ENCODE measurements at regions not wholly inside any gene's neighbourhood (a gene's known extent, or its start where the extent isn't known, plus 50 kb on each side); places are given as distances from the start of the nearest gene placed in this dataset.
A peak's percentile ranks its signal among the peaks of the same experiment; 100 is the strongest.

DNA sequence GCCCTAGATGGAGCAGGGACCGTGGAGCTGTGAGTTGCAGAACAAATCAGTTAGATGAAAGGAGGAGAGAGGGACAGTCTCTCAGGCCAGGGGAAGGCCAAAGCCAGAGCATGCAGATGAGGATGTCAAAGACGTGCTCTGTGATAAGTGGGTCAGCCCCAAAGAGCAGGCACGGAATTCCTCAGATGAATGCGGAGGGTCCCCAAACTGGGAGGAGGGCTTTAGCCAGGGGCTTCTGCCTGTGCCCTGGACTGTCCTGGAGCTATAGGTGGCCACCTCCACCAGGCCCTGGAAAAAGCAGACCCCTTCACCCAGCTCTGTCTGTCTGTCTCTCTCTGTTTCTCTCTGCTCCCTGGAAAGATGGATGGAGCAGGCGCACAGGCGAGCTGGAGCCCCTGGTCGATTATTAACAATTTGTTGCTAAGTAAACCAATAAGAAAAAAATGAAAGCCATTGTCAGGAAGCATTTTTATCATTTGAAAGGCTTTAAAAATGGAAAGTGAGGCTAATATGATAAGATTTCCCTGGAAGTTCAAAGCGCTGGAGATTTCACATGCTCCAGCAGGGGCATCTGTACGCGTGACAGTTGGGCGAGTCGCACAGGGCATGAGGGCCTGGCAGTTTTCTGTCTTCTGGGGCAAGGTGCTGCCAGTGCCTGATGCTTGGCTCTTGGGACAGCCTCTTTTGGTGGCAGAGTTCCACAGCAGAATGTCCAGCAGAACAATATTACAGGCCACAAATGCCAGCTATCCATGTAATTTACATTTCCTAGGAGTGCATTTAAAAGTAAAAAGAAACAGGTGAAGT lies 241.0 kb downstream of the GLI2 start:
- no peak for DNase-seq (ENCODE audit: low read depth)

DNA sequence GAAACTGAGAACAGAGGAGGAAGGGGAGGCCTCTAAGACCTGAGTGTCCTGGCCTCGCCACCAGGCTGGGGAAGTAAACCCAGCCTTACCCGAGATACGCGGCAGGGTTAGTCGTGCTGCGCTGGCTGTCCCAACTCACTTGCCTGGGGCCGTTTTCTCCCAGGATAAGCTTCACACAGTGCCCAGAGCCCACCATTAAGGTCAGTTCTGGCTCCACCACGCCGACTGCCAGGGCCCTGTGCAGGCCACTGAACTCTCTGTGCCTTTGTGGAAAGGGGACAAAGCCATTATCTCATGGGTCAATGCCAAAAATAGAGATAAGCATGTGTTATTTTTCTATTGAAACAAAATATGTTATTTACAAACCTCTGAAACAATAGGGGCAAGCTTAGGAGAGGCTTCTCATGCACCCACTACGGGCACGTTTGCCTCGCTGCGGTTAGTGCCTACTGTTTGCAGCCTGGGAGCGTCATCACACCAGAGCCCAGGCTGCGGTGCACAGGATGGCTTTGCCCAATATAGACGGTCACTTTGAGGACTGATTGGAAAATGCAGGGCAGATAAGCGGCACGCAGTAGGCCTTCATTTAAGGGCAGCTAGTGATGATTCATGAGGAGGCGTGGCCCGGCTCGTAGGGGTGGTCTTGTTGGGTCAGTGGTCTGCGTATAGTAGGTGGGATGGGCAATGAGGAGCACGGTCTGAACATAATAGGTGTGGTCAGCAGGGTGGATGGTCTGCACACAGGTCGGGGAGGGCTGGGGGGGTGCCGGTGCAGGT lies 242.1 kb downstream of the GLI2 start:
- DNase-seq (ENCODE audit: low read depth): no peak

GRCh38 chr2:120978359-120979050 lies 242.8 kb downstream of the GLI2 start:
- no peak for DNase-seq (ENCODE audit: low read depth)

GRCh38 chr2:120979398-120979797 lies 243.7 kb downstream of the GLI2 start:
- DNase-seq (ENCODE audit: low read depth): no peak

DNA sequence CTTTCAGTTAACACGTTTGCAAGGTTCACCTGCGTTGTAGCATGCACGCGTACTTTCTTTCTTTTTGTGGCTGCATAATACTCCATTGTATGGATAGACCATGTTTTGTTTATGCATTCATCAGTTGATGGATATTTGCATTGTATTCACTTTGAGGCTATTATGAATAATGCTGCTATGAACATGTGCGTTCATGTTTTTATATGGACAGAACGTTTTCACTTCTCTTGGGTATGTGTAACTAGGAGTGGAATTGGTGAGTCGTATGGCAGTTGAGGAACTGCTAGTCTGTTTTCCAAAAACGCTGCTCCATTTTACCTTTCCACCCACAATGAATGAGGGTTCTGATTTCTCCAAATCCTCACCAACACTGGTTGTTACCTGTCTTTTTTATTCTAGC lies 244.3 kb downstream of the GLI2 start:
- no peak for DNase-seq (ENCODE audit: low read depth)

GRCh38 chr2:120981443-120981842 lies 245.8 kb downstream of the GLI2 start:
- DNase-seq (ENCODE audit: low read depth): no peak

DNA sequence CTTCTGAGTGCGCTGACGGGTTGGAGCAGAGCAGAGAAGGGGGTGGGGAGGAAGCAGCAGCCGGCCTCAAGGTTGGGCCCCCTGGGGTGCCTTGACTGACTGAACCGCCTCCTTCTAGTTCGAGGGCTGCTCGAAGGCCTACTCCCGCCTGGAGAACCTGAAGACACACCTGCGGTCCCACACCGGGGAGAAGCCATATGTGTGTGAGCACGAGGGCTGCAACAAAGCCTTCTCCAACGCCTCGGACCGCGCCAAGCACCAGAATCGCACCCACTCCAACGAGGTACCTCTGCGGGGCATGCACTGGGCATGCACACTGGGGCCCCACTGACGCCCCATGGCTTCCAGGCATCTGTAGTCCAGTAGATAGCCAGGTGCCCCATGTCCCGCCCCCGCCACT lies 246.9 kb downstream of the GLI2 start:
- no peak for DNase-seq (ENCODE audit: low read depth)

DNA sequence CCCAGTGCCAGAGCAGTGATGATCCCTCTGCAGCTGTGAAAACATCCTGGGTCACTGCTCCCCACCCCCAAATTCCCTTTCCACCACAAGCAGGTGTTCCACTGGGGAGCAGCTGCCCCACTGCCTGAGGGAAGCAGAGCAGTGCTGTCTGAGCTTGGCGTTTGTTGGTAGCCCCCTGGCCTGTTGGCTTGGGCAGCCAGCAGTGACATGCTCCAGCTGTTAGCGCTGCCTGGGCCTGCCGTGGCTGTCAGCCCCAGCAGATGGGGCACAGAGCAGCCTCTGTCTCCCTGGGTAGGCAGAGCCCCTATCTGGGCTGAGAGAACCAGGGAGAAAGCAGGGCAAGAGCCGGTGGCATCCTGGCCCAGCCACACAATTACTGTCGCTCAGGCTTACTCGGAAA lies 247.7 kb downstream of the GLI2 start:
- DNase-seq (ENCODE audit: low read depth): no peak

GRCh38 chr2:120984046-120984445 lies 248.4 kb downstream of the GLI2 start:
- DNase-seq (ENCODE audit: low read depth): no peak

DNA sequence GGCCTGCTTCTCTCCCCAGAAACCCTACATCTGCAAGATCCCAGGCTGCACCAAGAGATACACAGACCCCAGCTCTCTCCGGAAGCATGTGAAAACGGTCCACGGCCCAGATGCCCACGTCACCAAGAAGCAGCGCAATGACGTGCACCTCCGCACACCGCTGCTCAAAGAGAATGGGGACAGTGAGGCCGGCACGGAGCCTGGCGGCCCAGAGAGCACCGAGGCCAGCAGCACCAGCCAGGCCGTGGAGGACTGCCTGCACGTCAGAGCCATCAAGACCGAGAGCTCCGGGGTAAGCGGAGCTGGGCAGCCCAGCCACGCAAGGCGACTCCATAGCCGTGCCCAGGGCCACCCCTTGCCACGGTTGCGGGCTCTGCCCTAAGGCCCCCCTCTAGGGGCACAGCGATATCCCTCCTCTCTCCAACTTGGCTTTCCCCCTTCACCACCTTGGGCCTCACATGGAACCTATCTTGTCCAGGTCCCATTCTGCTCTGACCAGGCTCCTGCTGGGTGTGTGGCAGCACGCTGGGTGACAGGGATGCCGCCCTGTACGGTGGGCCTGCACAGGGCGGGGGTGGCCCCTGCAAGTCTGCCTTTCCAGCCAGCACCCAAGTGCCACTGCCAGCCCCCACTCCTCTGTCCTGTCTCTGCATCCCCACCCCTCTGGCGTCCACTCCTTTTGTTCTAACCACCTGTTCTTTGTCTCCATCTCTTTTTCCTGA lies 248.9 kb downstream of the GLI2 start:
- DNase-seq (ENCODE audit: low read depth): no peak

DNA sequence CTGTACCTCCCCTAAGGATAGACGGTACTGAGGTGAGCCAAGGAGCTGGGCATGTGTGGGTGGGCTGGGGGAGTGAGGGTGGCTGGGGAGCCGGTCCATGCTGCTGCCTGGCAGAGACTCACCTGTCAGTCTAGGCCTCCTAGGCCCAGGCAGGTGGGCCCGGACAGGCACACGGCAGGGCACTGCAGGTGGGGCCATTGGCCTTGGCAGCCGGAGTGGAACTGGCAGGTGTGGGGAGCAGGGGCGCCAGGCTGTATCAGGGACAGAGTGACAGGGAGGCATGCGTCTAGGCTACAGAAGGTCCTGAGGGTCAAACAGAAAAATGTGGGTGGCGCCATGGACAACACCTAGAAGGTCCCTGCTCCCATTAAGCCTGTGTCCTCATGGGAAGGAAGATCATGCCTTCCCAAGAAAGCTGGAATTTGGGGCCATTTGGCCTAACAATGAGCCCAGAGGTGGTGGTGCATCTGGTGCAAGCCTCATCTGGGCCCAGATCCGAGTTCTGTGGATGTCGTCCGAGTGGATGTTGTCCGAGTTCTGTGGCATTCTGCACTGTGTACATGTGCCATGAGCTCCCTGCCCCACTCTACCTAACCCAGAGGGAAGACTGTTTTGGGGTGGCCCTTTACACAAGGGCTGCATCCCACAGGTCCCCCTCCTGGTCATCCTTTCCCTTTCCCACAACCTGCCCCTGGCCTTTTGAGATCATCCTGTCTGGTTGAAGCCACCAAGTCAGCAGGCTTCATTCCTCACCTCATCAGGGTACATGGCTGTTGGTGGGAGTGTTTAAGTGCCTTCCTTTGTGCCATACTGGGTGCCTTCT lies 249.7 kb downstream of the GLI2 start:
- DNase-seq (ENCODE audit: low read depth): no peak

DNA sequence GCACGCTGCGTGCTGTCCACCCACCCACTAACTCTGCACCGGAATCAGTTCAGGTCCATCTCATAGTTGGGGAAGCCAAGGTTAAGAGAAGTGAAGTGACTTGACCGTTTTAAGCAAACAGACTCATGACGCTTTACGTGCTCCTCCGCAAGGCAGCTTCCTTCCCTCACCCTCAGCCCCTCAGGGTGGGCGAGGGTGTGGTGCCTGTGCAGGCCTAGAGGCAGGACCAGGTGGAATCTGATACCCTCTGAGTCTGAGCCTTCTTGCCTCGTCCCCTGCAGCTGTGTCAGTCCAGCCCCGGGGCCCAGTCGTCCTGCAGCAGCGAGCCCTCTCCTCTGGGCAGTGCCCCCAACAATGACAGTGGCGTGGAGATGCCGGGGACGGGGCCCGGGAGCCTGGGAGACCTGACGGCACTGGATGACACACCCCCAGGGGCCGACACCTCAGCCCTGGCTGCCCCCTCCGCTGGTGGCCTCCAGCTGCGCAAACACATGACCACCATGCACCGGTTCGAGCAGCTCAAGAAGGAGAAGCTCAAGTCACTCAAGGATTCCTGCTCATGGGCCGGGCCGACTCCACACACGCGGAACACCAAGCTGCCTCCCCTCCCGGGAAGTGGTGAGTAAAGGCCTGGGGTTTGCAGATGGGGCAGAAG lies 250.5 kb downstream of the GLI2 start:
- no peak for DNase-seq (ENCODE audit: low read depth)

- DNase-seq (ENCODE audit: low read depth): no peak
Measured at GRCh38 chr2:120986898-120987650, 251.4 kb downstream of the GLI2 start.

- DNase-seq (ENCODE audit: low read depth): no peak
Measured at GRCh38 chr2:120988051-120988699, 252.5 kb downstream of the GLI2 start.

DNA sequence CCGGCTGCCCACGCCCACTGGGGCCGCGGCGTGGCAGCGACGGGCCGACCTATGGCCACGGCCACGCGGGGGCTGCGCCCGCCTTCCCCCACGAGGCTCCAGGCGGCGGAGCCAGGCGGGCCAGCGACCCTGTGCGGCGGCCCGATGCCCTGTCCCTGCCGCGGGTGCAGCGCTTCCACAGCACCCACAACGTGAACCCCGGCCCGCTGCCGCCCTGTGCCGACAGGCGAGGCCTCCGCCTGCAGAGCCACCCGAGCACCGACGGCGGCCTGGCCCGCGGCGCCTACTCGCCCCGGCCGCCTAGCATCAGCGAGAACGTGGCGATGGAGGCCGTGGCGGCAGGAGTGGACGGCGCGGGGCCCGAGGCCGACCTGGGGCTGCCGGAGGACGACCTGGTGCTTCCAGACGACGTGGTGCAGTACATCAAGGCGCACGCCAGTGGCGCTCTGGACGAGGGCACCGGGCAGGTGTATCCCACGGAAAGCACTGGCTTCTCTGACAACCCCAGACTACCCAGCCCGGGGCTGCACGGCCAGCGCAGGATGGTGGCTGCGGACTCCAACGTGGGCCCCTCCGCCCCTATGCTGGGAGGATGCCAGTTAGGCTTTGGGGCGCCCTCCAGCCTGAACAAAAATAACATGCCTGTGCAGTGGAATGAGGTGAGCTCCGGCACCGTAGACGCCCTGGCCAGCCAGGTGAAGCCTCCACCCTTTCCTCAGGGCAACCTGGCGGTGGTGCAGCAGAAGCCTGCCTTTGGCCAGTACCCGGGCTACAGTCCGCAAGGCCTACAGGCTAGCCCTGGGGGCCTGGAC lies 253.2 kb downstream of the GLI2 start:
- no peak for DNase-seq (ENCODE audit: low read depth)

- DNase-seq (ENCODE audit: low read depth): no peak
Measured at GRCh38 chr2:120989512-120990441, 254.1 kb downstream of the GLI2 start.

GRCh38 chr2:120990451-120990871 lies 254.8 kb downstream of the GLI2 start:
- DNase-seq (ENCODE audit: low read depth): peak; percentile 17

Measured in GM04504 (cell line).